H1 (cell line): ENCODE measurements at regions not wholly inside any gene's neighbourhood (a gene's known extent, or its start where the extent isn't known, plus 50 kb on each side); places are given as distances from the start of the nearest gene placed in this dataset.

Source experiments
- CTCF ChIA-PET: fragments of 300-600 bp; sonication (Branson Sonifier 250); formaldehyde crosslinking; loops from one replicate; lab custom pipeline; 2021; ENCODE audit not compliant: partially characterized antibody; lab: Charles Lee
- POLR2A ChIA-PET: fragments of 300-600 bp; sonication (Branson Sonifier 250); formaldehyde crosslinking; loops from one replicate; lab custom pipeline; 2021; ENCODE audit warnings: inconsistent platforms; ENCODE audit not compliant: partially characterized antibody; lab: Charles Lee
- DNase-seq, 2 experiments: peaks; one replicate each; pipeline versions ENCODE4 v3.0.0 to v3.0.0-alpha.2; 2010 to 2022; ENCODE audit warnings: low spot score in 2 of 2, low read depth in 1 of 2, mixed read lengths in 1 of 2
- FAIRE-seq: peaks from 2 replicates; lab custom pipeline; 2011; peaks lifted over from hg19 to GRCh38; lab: Jason Lieb, UNC
- H2AFZ ChIP-seq: 2 replicates; pipeline ENCODE4 v1.8.1; 2012; ENCODE audit warnings: low read length, inconsistent platforms
- H2AK5ac ChIP-seq: 2 replicates; pipeline ENCODE4 v1.6.1; 2013; ENCODE audit warnings: low read depth, low read length
- H2BK120ac ChIP-seq: replicated peaks from 2 replicates; pipeline ENCODE3; 2013; ENCODE audit warnings: low read depth, low read length, inconsistent platforms
- H2BK12ac ChIP-seq: 2 replicates; pipeline ENCODE4 v1.6.1; 2013; ENCODE audit warnings: low read depth, low read length
- H2BK15ac ChIP-seq: 2 replicates; pipeline ENCODE4 v1.6.1; 2013; ENCODE audit warnings: low read length
- H2BK20ac ChIP-seq: 2 replicates; pipeline ENCODE4 v1.6.1; 2013; ENCODE audit warnings: low read length
- H2BK5ac ChIP-seq: 2 replicates; pipeline ENCODE4 v1.6.1; 2013; ENCODE audit warnings: low read depth, low read length
- H3K14ac ChIP-seq: 2 replicates; pipeline ENCODE4 v1.6.1; 2013; ENCODE audit warnings: inconsistent platforms; ENCODE audit not compliant: insufficient read length
- H3K18ac ChIP-seq: 2 replicates; pipeline ENCODE4 v1.6.1; 2013; ENCODE audit warnings: low read length; ENCODE audit errors: extremely low read depth
- H3K23ac ChIP-seq: 2 replicates; pipeline ENCODE4 v1.6.1; 2013; ENCODE audit warnings: inconsistent platforms; ENCODE audit not compliant: insufficient read length
- H3K23me2 ChIP-seq: 2 replicates; pipeline ENCODE4 v1.6.1; 2013; ENCODE audit warnings: low read depth, low read length
- H3K27ac ChIP-seq: 2 replicates; pipeline ENCODE4 v1.6.1; 2011; ENCODE audit warnings: low read depth, low read length, inconsistent platforms
- H3K27me3 ChIP-seq, 4 experiments: replicated peaks in 1 of 4; 1 replicate in 1 of 4; 2 replicates in 3 of 4; pipeline versions ENCODE4 v1.6.1 to v1.8.1; 2011 to 2013; ENCODE audit warnings: low read length in 3 of 4, mild to moderate bottlenecking in 3 of 4, inconsistent platforms in 2 of 4, mixed read lengths in 2 of 4, moderate library complexity in 1 of 4; ENCODE audit not compliant: control insufficient read depth in 3 of 4, insufficient read depth in 3 of 4; ENCODE audit errors: extremely low read depth in 1 of 4
- H3K36me3 ChIP-seq, 4 experiments: 2 replicates each; pipeline versions ENCODE4 v1.6.1 to v1.8.1; 2011 to 2013; ENCODE audit warnings: mild to moderate bottlenecking in 4 of 4, low read length in 3 of 4, moderate library complexity in 2 of 4, control low read depth in 1 of 4, inconsistent platforms in 1 of 4; ENCODE audit not compliant: insufficient read depth in 4 of 4, control insufficient read depth in 2 of 4
- H3K4ac ChIP-seq: replicated peaks from 2 replicates; pipeline ENCODE3; 2013; ENCODE audit warnings: low read length, low read depth, mixed read lengths, inconsistent platforms; ENCODE audit not compliant: insufficient read length
- H3K4me1 ChIP-seq, 4 experiments: replicated peaks in 1 of 4; 1 replicate in 1 of 4; 2 replicates in 3 of 4; pipeline versions ENCODE4 v1.6.1 to v1.8.1; 2011 to 2013; ENCODE audit warnings: low read length in 3 of 4, inconsistent platforms in 2 of 4, mixed read lengths in 1 of 4; ENCODE audit not compliant: insufficient read depth in 4 of 4, control insufficient read depth in 3 of 4
- H3K4me2 ChIP-seq, 2 experiments: 2 replicates each; pipeline versions ENCODE4 v1.6.1 to v1.8.1; 2011 to 2013; ENCODE audit warnings: low read depth in 2 of 2, low read length in 2 of 2, control low read depth in 1 of 2, inconsistent platforms in 1 of 2, mild to moderate bottlenecking in 1 of 2; ENCODE audit not compliant: insufficient read depth in 1 of 2
- H3K4me3 ChIP-seq, 4 experiments: fragments of 200-600, 300-600 bp in 1 of 4; sonication (generic), shearing (Covaris generic), sonication (Bioruptor Twin) in 1 of 4; 2 replicates each; pipeline versions ENCODE4 v1.5.1 to v1.8.1; 2011 to 2016; ENCODE audit warnings: low read length in 4 of 4, low read depth in 3 of 4, control low read depth in 2 of 4, inconsistent platforms in 2 of 4, mild to moderate bottlenecking in 2 of 4, mixed read lengths in 1 of 4, moderate library complexity in 1 of 4; ENCODE audit not compliant: insufficient read depth in 2 of 4; ENCODE audit errors: extremely low read depth in 1 of 4
- H3K56ac ChIP-seq: replicated peaks from 2 replicates; pipeline ENCODE3; 2013; ENCODE audit warnings: low read depth, mild to moderate bottlenecking, mixed read lengths, low read length, inconsistent platforms; ENCODE audit not compliant: insufficient read length
- H3K79me1 ChIP-seq: 2 replicates; pipeline ENCODE4 v1.6.1; 2013; ENCODE audit warnings: low read depth, low read length, control low read depth
- H3K79me2 ChIP-seq, 2 experiments: 2 replicates each; pipeline versions ENCODE4 v1.6.1 to v1.8.1; 2012 to 2013; ENCODE audit warnings: low read length in 2 of 2, mild to moderate bottlenecking in 2 of 2, inconsistent platforms in 1 of 2; ENCODE audit not compliant: insufficient read depth in 2 of 2, control insufficient read depth in 1 of 2
- H3K9ac ChIP-seq, 4 experiments: replicated peaks in 1 of 4; 1 replicate in 1 of 4; 2 replicates in 3 of 4; pipeline versions ENCODE4 v1.6.1 to v1.8.1; 2011 to 2013; ENCODE audit warnings: low read depth in 3 of 4, low read length in 3 of 4, control low read depth in 2 of 4, mild to moderate bottlenecking in 2 of 4, moderate library complexity in 2 of 4, inconsistent platforms in 1 of 4; ENCODE audit errors: extremely low read depth in 1 of 4
- H3K9me3 ChIP-seq, 2 experiments: 2 replicates each; pipeline versions ENCODE4 v1.6.1 to v1.8.1; 2012 to 2013; ENCODE audit warnings: mild to moderate bottlenecking in 2 of 2, moderate library complexity in 2 of 2, control low read depth in 1 of 2, inconsistent platforms in 1 of 2, low read depth in 1 of 2, low read length in 1 of 2, mixed read lengths in 1 of 2; ENCODE audit not compliant: insufficient read depth in 2 of 2
- H4K20me1 ChIP-seq, 2 experiments: replicated peaks in 1 of 2; 2 replicates each; pipeline versions ENCODE3 to v1.8.1; 2011 to 2013; ENCODE audit warnings: inconsistent platforms in 2 of 2, low read length in 2 of 2, mild to moderate bottlenecking in 1 of 2; ENCODE audit not compliant: insufficient read depth in 2 of 2, control insufficient read depth in 1 of 2
- H4K5ac ChIP-seq: 2 replicates; pipeline ENCODE4 v1.6.1; 2013; ENCODE audit warnings: low read length, low read depth, mixed read lengths, inconsistent platforms; ENCODE audit not compliant: insufficient read length
- H4K8ac ChIP-seq: 2 replicates; pipeline ENCODE4 v1.8.0; 2013; ENCODE audit warnings: mild to moderate bottlenecking, moderate library complexity, low read length, inconsistent platforms; ENCODE audit not compliant: insufficient read depth; ENCODE audit errors: extremely low read depth
- H4K91ac ChIP-seq: replicated peaks from 2 replicates; pipeline ENCODE3; 2013; ENCODE audit warnings: low read length, mixed read lengths, inconsistent platforms; ENCODE audit not compliant: insufficient read length
- ASH2L ChIP-seq: fragments of 200-600, 300-600 bp; sonication (generic); IDR thresholded peaks from one replicate; pipeline ENCODE4 v1.7.1; 2017; ENCODE audit warnings: low read length
- CHD1 ChIP-seq: IDR thresholded peaks from 2 replicates; pipeline ENCODE4 v1.6.1; 2012; ENCODE audit warnings: low read depth, low read length, improper control_type of control experiment
- E2F6 ChIP-seq: IDR thresholded peaks from 2 replicates; pipeline ENCODE4 v1.6.1; 2012; ENCODE audit warnings: inconsistent platforms
- EGR1 ChIP-seq: IDR thresholded peaks from 2 replicates; pipeline ENCODE4 v1.6.1; 2011; ENCODE audit warnings: low read depth, low read length, borderline replicate concordance
- FOSL1 ChIP-seq: IDR thresholded peaks from 2 replicates; pipeline ENCODE4 v1.6.1; 2011; ENCODE audit warnings: mild to moderate bottlenecking, low read depth, low read length, moderate library complexity; ENCODE audit not compliant: insufficient read depth
- GTF2F1 ChIP-seq: IDR thresholded peaks from 2 replicates; pipeline ENCODE4 v1.6.1; 2012; ENCODE audit warnings: low read depth, low read length, improper control_type of control experiment, borderline replicate concordance
- KDM4A ChIP-seq: IDR thresholded peaks from one replicate; pipeline ENCODE4 v1.7.1; 2012; ENCODE audit warnings: low read depth, mild to moderate bottlenecking, moderate library complexity, low read length, inconsistent platforms; ENCODE audit not compliant: severe bottlenecking
- POU5F1 ChIP-seq: IDR thresholded peaks from 2 replicates; pipeline ENCODE4 v1.6.1; 2011; ENCODE audit warnings: low read depth, mild to moderate bottlenecking, low read length, moderate library complexity
- RBBP5 ChIP-seq: IDR thresholded peaks from 2 replicates; pipeline ENCODE4 v1.7.1; 2012; ENCODE audit warnings: low read depth, mild to moderate bottlenecking, inconsistent platforms, low read length, moderate library complexity, borderline replicate concordance
- RFX5 ChIP-seq: IDR thresholded peaks from 2 replicates; pipeline ENCODE4 v1.6.1; 2011; ENCODE audit warnings: low read depth, low read length, improper control_type of control experiment, borderline replicate concordance
- TAF1 ChIP-seq: IDR thresholded peaks from 2 replicates; pipeline ENCODE4 v1.6.1; 2011; ENCODE audit warnings: mild to moderate bottlenecking, low read depth, low read length
- TBP ChIP-seq: IDR thresholded peaks from 2 replicates; pipeline ENCODE4 v1.6.1; 2011; ENCODE audit warnings: low read depth, low read length, improper control_type of control experiment
- WGBS, 2 experiments: shearing (Covaris generic) in 1 of 2; methylation state at CpG; one replicate each; pipeline versions ENCODE4 v1.1.6 to v1.1.7; 2013 to 2015; ENCODE audit warnings: low lambda C conversion rate in 2 of 2, mixed read lengths in 2 of 2, inconsistent platforms in 1 of 2, low coverage in 1 of 2, missing lambda C conversion rate in 1 of 2; ENCODE audit not compliant: insufficient replicate concordance in 2 of 2, insufficient coverage in 1 of 2, insufficient read length in 1 of 2; ENCODE audit errors: extremely low coverage in 1 of 2, missing lambda C conversion rate in 1 of 2; 5-methylcytosine and 5-hydroxymethylcytosine counted together

GRCh38 chr17:22278302-22279275, 586.3 kb downstream of the KCNJ18 start:
- ChIA-PET CTCF (no interaction called here), POLR2A (no interaction called here)
- no peaks in the 10 kb centered on the region for H3K36me3 ChIP-seq
- no peak overlapping the region for H4K5ac ChIP-seq
- no peak overlapping the region for H4K91ac ChIP-seq
- no peak overlapping the region for H3K56ac ChIP-seq
- H4K8ac ChIP-seq: no peak overlapping the region
- DNase-seq (no peak), FAIRE-seq (no peak)
- H3K27me3 ChIP-seq: no peaks in the 10 kb centered on the region
- no peaks in the 10 kb centered on the region for H3K23me2 ChIP-seq
- no peak overlapping the region for H2BK20ac ChIP-seq
- no peak overlapping the region for H3K23ac ChIP-seq
- no peak overlapping the region for H3K14ac ChIP-seq
- H2BK12ac ChIP-seq: no peak overlapping the region
- 85% methylated on average over 21 of the region's 35 CpGs; no CpG with 5 or more reads in 1 of the 2 experiments for WGBS, 2 experiments
- H3K18ac ChIP-seq: no peak overlapping the region
- H3K4ac ChIP-seq: no peak overlapping the region
- no peak for TF ChIP-seq EGR1
- no peak for TF ChIP-seq RFX5
- TF ChIP-seq ASH2L: no peak
- no peak for TF ChIP-seq GTF2F1
- no peak for TF ChIP-seq FOSL1
- TF ChIP-seq POU5F1: no peak
- TF ChIP-seq TBP: no peak
- no peak for TF ChIP-seq TAF1
- TF ChIP-seq E2F6: no peak
- no peak for TF ChIP-seq RBBP5
- no peak for TF ChIP-seq KDM4A
- TF ChIP-seq CHD1: no peak
- no peak overlapping the region for H3K4me3 ChIP-seq
- no peak overlapping the region for H2AK5ac ChIP-seq
- H4K20me1 ChIP-seq: no peaks in the 10 kb centered on the region
- peaks cover 30 to 52% of the 10 kb centered on the region in 2 experiments for H3K9me3 ChIP-seq
- H2BK120ac ChIP-seq: no peak overlapping the region
- no peaks in the 10 kb centered on the region for H3K4me1 ChIP-seq
- no peak overlapping the region for H2AFZ ChIP-seq
- no peak overlapping the region for H2BK15ac ChIP-seq
- no peak overlapping the region for H3K9ac ChIP-seq
- H3K79me2 ChIP-seq: no peaks in the 10 kb centered on the region
- H2BK5ac ChIP-seq: no peak overlapping the region
- H3K27ac ChIP-seq: no peak overlapping the region
- H3K4me2 ChIP-seq: no peak overlapping the region
- no peaks in the 10 kb centered on the region for H3K79me1 ChIP-seq
